HPDE6-E6E7 (cell line): ENCODE measurements at regions not wholly inside any gene's neighbourhood (a gene's known extent, or its start where the extent isn't known, plus 50 kb on each side); places are given as distances from the start of the nearest gene placed in this dataset.

Source experiments
- DNase-seq: peaks from one replicate; pipeline ENCODE4 v3.0.0; 2011; ENCODE audit warnings: missing footprints; ENCODE audit errors: extremely low spot score

DNA sequence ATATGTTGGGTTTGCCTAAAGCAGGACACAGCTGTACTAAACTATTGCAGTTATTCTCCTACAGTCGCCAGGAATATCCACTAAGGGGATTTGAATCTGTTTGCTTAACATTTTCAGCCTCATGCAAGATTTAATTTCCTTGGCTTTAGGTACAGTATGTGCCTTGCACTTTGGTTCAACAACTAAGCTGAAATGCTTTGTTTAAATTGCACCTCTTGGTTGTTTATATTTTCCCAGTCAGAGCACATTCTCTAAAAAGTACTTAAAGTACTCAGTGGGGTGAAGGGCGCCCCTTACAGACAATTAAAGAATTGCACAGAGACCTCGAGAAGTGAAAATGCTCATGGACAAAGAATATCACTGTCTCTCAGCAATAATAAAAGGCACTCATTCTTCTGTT, 107.8 kb upstream of the MTNR1B start:
- no peak for DNase-seq

- DNase-seq, result no peak
Measured at GRCh38 chr11:92865352-92865751, 104.1 kb upstream of the MTNR1B start.

DNA sequence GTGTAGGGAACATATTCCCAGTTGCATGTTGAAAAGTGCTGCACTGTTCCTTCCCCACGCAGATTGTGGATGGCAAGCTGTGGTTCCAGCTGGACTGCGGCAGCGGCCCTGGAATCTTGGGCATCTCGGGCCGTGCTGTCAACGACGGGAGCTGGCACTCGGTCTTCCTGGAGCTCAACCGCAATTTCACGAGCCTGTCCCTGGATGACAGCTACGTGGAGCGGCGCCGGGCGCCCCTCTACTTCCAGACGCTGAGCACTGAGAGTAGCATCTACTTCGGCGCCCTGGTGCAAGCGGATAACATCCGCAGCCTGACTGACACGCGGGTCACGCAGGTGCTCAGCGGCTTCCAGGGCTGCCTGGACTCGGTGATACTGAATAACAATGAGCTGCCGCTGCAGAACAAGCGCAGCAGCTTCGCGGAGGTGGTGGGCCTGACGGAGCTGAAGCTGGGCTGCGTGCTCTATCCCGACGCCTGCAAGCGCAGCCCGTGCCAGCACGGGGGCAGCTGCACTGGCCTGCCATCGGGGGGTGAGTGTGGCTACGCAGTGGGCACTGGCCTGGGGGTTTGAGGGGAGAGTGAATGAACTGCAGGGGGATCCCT, 102.7 kb upstream of the MTNR1B start:
- DNase-seq, result no peak

DNA sequence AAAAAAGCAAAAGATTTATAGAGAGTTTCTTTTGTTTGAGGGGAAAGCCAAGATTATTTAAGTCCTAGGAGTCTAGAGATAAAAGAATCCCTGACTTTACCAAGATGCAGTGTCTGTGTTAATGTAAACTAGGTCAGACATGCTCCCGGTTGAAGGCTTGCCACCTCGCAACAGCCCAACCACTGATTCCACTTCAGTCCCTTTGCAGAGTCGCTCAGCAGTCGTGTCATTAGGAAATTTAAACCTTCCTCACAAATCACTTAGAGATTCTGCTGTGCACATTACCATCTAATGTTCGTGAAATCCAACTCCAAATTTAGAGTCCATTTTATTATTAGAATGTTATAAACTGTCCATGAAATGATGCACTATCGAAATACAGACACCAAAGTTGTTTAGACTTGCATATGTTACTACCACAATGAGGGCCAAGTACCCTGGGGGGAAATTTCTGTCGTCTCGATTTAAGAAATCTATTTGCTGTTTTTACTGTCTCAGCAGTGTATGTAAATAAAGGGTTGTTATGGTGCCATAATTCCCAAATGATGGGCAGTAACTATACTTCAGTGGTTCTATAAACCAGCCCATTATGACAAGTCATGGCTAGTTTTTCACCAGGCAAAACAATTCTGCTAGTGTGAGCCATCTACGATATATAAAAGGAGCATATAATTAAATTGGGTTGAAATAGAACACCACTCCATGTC, 101.4 kb upstream of the MTNR1B start:
- DNase-seq, result no peak

GRCh38 chr11:92869716-92870115, 99.7 kb upstream of the MTNR1B start:
- no peak for DNase-seq

- DNase-seq, result no peak
Measured at GRCh38 chr11:92870196-92870832, 99.1 kb upstream of the MTNR1B start.

DNA sequence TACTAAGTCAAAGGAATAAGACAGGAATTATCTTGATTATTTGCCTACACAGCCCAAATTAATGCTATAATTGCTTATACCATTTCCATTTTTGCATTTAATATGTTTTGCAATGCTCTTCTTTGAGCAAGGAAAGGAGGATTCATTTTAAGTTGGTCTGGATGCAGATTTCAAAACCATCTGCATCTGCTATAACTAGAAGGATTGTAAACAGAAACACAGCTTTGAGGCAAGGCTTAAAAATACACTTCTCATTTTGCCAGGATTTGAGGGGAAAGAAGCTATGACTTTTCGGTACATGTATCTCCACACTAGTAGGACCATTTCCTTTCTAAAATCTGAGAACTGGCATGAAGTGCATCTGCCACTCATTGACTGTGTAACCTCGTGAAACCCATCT, 95.9 kb upstream of the MTNR1B start:
- DNase-seq, result no peak

- DNase-seq, result no peak
Measured at GRCh38 chr11:92875473-92875872, 94.0 kb upstream of the MTNR1B start.

GRCh38 chr11:92879086-92879485, 90.4 kb upstream of the MTNR1B start:
- DNase-seq, result no peak

DNA sequence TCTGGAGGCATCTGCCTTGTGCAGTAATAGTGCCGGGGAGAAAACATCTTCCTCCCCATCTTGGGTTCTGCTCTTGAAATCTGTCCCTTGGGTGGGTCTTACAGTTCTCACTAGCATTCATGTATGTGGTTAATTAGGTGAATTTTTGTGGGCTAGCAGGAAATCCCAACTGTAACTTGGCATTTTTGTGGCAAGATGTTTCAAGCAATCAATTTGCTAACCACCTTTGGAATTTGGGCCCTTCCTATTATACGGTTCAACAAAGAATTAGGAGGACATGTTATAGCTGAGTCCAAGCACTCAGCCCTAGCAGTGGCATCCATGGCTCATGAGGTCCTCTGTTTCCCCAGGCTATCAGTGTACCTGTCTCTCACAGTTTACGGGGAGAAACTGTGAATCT, 89.1 kb upstream of the MTNR1B start:
- no peak for DNase-seq

- no peak for DNase-seq
Measured at GRCh38 chr11:92881940-92882450, 87.5 kb upstream of the MTNR1B start.

GRCh38 chr11:92882828-92883611, 86.4 kb upstream of the MTNR1B start:
- DNase-seq, result no peak

GRCh38 chr11:92885600-92885999, 83.9 kb upstream of the MTNR1B start:
- DNase-seq, result no peak

DNA sequence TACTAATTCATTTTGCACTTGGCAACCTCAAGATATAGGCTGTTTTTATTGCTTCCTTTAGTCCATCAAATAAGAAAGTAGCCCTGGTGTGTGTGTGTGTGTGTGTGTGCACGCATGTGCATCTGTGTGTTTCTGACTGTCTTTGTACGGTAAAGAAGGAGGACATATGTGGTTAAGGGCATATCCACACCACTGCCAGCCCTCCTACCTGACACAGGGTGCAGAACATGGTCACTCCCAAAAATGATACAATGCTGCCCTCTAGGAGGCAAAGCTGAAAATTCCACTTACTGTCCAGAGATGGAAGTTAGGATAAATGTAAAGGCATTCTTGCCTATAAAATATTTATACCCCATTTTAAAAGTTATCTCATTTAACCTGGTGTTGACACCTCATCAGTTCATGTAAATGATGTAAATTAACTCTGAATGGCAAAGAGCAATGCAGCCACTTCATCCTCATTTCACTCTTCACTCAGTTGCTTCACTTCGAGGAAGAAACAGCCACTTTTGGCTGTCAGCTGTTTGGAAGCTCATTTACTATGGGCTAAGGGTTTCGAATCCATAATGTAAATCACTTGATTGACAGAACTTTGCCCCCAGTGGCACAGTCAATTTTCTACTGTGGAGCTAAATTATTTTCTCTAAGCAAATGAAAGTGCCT, 83.1 kb upstream of the MTNR1B start:
- DNase-seq, result peak; percentile 73

DNA sequence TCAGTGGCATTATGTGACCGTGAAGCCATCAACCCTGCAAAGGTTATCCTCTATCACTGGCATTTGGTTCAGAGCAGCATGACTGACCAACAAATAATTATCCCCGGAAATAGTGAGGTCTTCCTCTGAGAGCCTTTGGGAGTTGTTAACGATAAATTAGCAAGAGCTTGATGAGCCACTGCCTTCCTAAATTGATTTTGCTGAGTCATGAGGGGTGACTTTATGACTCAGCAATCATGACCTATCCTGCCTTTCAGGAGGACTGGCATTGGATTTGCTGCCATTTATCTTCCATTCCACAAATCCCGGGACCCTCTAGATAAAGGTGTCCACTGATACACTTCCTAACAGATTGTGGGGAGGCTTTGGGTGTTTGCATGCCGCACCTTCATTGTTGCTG, 80.8 kb upstream of the MTNR1B start:
- DNase-seq, result no peak

- no peak for DNase-seq
Measured at GRCh38 chr11:92890846-92891245, 78.6 kb upstream of the MTNR1B start.

GRCh38 chr11:92892802-92893684, 76.4 kb upstream of the MTNR1B start:
- DNase-seq, result no peak

- no peak for DNase-seq
Measured at GRCh38 chr11:92894197-92894596, 75.3 kb upstream of the MTNR1B start.

- DNase-seq, result no peak
Measured at GRCh38 chr11:92897487-92897886, 72.0 kb upstream of the MTNR1B start.

- no peak for DNase-seq
Measured at GRCh38 chr11:92902417-92902816, 67.0 kb upstream of the MTNR1B start.

- DNase-seq, result no peak
Measured at GRCh38 chr11:92907671-92908070, 61.8 kb upstream of the MTNR1B start.
